OCI-LY3 (cell line): ENCODE measurements at regions not wholly inside any gene's neighbourhood (a gene's known extent, or its start where the extent isn't known, plus 50 kb on each side); places are given as distances from the start of the nearest gene placed in this dataset.

Experiments
- H2AFZ ChIP-seq: fragments of 200-600, 300-600 bp; shearing (Covaris generic); 2 replicates; pipeline ENCODE4 v1.6.0; 2014; ENCODE audit warnings: antibody characterized with exemption, low read depth, low read length
- H3K27ac ChIP-seq: fragments of 200-600, 300-600 bp; sonication (generic); 2 replicates; pipeline ENCODE4 v1.5.1; 2014; ENCODE audit warnings: mild to moderate bottlenecking, low read length, moderate library complexity, mixed read lengths
- H3K27me3 ChIP-seq: fragments of 200-600, 300-600 bp; sonication (generic); 2 replicates; pipeline ENCODE4 v1.6.1; 2014; ENCODE audit warnings: low read depth, low read length, mixed read lengths
- H3K36me3 ChIP-seq: fragments of 200-600, 300-600 bp; sonication (generic); replicated peaks from 2 replicates; pipeline ENCODE3; 2014; ENCODE audit warnings: low read depth, low read length, mixed read lengths
- H3K4me1 ChIP-seq: fragments of 300-600, 200-600 bp; sonication (generic); 2 replicates; pipeline ENCODE4 v1.6.1; 2014; ENCODE audit warnings: low read length, mixed read lengths
- H3K4me2 ChIP-seq: fragments of 200-600, 300-600 bp; sonication (generic); 2 replicates; pipeline ENCODE4 v1.6.1; 2014; ENCODE audit warnings: low read length, mixed read lengths
- H3K4me3 ChIP-seq: fragments of 300-600, 200-600 bp; sonication (generic); 2 replicates; pipeline ENCODE4 v1.5.1; 2014; ENCODE audit warnings: antibody characterized with exemption, mild to moderate bottlenecking, low read length, moderate library complexity
- H3K79me2 ChIP-seq: fragments of 300-600, 200-600 bp; shearing (Covaris generic); 2 replicates; pipeline ENCODE4 v1.6.1; 2014; ENCODE audit warnings: mild to moderate bottlenecking, low read length, mixed read lengths
- H3K9ac ChIP-seq: fragments of 300-600, 200-600 bp; shearing (Covaris generic); 2 replicates; pipeline ENCODE4 v1.6.0; 2014; ENCODE audit warnings: mild to moderate bottlenecking, low read length, moderate library complexity
- H3K9me3 ChIP-seq: fragments of 200-600, 300-600 bp; shearing (Covaris generic); 2 replicates; pipeline ENCODE4 v1.6.1; 2014; ENCODE audit warnings: low read length, mixed read lengths; ENCODE audit not compliant: insufficient read depth
- H4K20me1 ChIP-seq: fragments of 200-600, 300-600 bp; sonication (generic); 2 replicates; pipeline ENCODE4 v1.6.1; 2016; ENCODE audit warnings: low read length, mixed read lengths; ENCODE audit not compliant: insufficient read depth
- EZH2phosphoT487 ChIP-seq: fragments of 200-600 bp; shearing (Covaris generic); IDR thresholded peaks from 2 replicates; pipeline ENCODE4 v1.6.1; 2018; ENCODE audit warnings: antibody characterized with exemption, mixed run types, low read depth
- TF ChIP-seq, protein P1 (sequence below): fragments of 200-600, 300-600 bp; sonication (generic); IDR thresholded peaks from 2 replicates; pipeline ENCODE4 v1.5.1; 2014; ENCODE audit warnings: antibody characterized with exemption, low read length, low read depth

DNA sequence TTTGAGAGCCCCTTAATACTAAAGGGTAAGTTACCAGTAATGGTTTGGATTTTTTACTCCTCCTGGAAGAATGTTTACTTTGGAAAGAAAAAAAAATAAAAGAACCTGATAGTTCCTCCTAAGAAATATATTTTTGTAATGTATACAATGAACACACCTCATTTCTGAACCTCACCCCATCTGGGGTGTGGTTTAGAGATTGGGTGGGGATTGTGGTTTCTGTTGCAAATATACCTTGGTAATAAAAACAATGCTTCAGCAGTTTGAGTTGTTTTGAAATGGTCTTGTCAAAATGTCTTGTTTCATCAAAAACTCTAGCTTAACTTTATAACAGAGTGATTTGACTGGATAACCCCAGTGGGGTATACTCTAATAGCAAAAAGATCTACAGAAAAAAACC is 448.9 kb upstream of the MEIS1 start:
- Histone ChIP-seq H3K4me3 (no peak overlapping the region), H3K4me1 (no peaks in the 10 kb centered on the region), H3K27ac (no peak overlapping the region), H3K27me3 (no peaks in the 10 kb centered on the region), H3K79me2 (no peaks in the 10 kb centered on the region), H2AFZ (no peak overlapping the region), H3K9me3 (no peaks in the 10 kb centered on the region), H3K36me3 (no peaks in the 10 kb centered on the region), H3K4me2 (no peak overlapping the region), H3K9ac (no peak overlapping the region), H4K20me1 (no peaks in the 10 kb centered on the region)
- TF ChIP-seq, protein P1, sequence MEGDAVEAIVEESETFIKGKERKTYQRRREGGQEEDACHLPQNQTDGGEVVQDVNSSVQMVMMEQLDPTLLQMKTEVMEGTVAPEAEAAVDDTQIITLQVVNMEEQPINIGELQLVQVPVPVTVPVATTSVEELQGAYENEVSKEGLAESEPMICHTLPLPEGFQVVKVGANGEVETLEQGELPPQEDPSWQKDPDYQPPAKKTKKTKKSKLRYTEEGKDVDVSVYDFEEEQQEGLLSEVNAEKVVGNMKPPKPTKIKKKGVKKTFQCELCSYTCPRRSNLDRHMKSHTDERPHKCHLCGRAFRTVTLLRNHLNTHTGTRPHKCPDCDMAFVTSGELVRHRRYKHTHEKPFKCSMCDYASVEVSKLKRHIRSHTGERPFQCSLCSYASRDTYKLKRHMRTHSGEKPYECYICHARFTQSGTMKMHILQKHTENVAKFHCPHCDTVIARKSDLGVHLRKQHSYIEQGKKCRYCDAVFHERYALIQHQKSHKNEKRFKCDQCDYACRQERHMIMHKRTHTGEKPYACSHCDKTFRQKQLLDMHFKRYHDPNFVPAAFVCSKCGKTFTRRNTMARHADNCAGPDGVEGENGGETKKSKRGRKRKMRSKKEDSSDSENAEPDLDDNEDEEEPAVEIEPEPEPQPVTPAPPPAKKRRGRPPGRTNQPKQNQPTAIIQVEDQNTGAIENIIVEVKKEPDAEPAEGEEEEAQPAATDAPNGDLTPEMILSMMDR = no peak
- TF ChIP-seq EZH2phosphoT487 = no peak

DNA sequence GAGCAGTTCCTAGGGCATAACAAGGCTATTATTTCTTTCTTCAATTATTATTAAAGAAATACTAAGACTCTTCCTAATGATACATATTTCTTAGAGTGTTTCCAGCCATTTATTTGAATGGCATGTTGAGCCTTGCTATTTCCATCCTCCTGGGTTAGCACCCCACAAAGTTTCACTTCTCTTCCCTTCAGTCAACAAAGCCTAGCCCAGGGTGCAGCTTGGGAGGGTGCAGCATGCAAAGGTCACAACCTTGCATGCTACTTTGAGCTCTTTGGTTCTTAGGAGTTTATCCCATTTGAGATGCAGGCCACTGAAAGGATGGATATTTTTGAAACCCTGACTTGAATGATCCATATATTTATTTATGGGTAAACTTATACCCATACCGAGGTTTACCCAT is 454.4 kb upstream of the MEIS1 start:
- H3K9me3 ChIP-seq = no peaks in the 10 kb centered on the region
- no peaks in the 10 kb centered on the region for H3K79me2 ChIP-seq
- H3K36me3 ChIP-seq = no peaks in the 10 kb centered on the region
- no peaks in the 10 kb centered on the region for H3K27me3 ChIP-seq
- H3K4me3 ChIP-seq = no peak overlapping the region
- no peak for TF ChIP-seq EZH2phosphoT487
- TF ChIP-seq, protein P1 = no peak
- H3K4me2 ChIP-seq = no peak overlapping the region
- no peak overlapping the region for H3K9ac ChIP-seq
- no peak overlapping the region for H2AFZ ChIP-seq
- no peaks in the 10 kb centered on the region for H4K20me1 ChIP-seq
- peaks cover 7% of the 10 kb centered on the region for H3K4me1 ChIP-seq
- no peak overlapping the region for H3K27ac ChIP-seq

DNA sequence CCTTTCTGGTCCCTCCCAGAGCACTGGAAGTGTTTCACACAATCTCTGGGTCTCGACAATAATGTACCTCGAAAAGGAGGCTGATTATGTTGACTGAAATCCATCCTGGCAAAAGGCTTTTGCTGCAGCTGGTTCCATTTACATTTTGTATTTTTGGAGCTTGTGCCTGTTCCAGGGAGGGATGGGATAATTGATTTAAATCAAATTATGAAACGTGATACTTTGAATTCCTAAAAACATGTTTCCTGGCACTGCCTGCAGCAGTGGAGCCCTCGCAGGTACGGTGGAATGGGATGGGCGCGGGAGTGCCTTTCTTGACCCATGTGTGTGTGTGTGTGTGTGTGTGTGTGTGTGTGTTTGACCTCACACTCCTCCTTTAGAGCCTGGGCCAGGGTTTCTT is 455.5 kb upstream of the MEIS1 start:
- no peaks in the 10 kb centered on the region for H3K9me3 ChIP-seq
- no peaks in the 10 kb centered on the region for H3K27me3 ChIP-seq

DNA sequence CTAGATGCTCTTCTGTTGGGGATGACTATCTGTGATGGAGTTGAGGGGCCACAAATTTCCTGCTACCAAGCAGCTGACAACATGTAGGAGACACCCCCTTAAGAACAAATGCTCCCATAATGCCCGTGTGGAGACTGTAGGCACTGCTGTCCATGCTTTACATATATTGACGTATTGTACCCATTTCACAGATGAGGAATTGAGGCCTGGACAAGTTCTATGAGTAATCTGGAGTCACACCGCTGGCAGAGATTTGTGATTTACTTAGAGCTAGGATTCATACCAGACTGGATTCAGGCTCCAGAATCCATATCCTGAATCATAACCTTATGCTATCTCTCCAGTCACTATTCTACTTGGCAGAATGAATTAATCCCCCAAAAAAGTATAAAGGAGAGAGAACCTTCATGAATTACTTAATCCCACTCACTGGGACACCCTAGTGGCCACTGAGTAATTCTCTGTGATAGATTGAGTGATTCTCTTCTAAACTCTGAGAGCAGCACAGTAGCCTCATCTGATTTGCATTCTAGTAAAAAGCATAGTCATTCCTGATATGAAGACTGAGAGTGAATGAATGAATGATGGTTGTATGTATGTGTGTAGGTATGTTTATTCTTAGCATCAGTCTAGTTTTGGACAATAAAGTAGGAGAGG is 460.7 kb upstream of the MEIS1 start:
- Histone ChIP-seq H3K27ac (no peak overlapping the region), H3K4me1 (no peaks in the 10 kb centered on the region), H3K36me3 (no peaks in the 10 kb centered on the region), H2AFZ (no peak overlapping the region), H3K9me3 (no peaks in the 10 kb centered on the region), H3K79me2 (no peaks in the 10 kb centered on the region), H3K9ac (no peak overlapping the region), H3K4me2 (no peak overlapping the region), H3K27me3 (no peaks in the 10 kb centered on the region), H3K4me3 (no peak overlapping the region), H4K20me1 (no peaks in the 10 kb centered on the region)
- TF ChIP-seq, protein P1 = peak; percentile 21; the same call in 1 of the 2 replicates
- TF ChIP-seq EZH2phosphoT487 = no peak

More for the DNA sequence above, 455.5 kb upstream of the MEIS1 start:
- H3K27ac ChIP-seq = no peak overlapping the region
- no peaks in the 10 kb centered on the region for H3K79me2 ChIP-seq
- no peak overlapping the region for H3K4me2 ChIP-seq
- no peaks in the 10 kb centered on the region for H4K20me1 ChIP-seq
- TF ChIP-seq, protein P1 = no peak
- no peak for TF ChIP-seq EZH2phosphoT487
- no peaks in the 10 kb centered on the region for H3K36me3 ChIP-seq
- H2AFZ ChIP-seq = no peak overlapping the region
- no peak overlapping the region for H3K4me3 ChIP-seq
- H3K4me1 ChIP-seq = peaks cover 7% of the 10 kb centered on the region
- no peak overlapping the region for H3K9ac ChIP-seq
